ENCODE measurements at regions not wholly inside any gene's neighbourhood (a gene's known extent, or its start where the extent isn't known, plus 50 kb on each side); places are given as distances from the start of the nearest gene placed in this dataset.
"Not testable (repeated sequence)": the region's sequence is repeated elsewhere in the genome, so short reads cannot be mapped to it uniquely, and the experiment has no call there.

- DNase-seq = no peak
Observed at GRCh38 chr3:154973851-154974250, 106.3 kb upstream of the MME start.

DNA sequence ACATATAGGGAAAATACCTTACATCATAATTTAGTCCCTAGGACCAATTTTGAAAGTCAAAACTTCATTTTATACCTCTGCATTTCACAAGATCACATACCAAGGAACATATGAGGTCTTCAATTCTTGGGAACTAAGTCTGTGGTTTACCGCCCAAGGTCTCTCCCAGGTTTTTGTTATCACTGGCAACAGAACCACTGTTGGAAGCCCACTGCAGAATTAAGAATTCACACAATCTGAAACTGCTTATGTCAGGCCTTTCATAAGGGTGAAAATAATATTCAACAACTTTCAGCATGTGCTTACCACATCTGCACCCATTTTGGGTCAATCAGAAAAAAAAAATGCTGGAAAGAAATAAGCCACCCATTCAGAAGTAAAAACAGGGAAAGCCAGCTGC is 107.2 kb upstream of the MME start:
- no peak for DNase-seq

GRCh38 chr3:154971771-154972326 is 108.3 kb upstream of the MME start:
- DNase-seq = no peak

DNA sequence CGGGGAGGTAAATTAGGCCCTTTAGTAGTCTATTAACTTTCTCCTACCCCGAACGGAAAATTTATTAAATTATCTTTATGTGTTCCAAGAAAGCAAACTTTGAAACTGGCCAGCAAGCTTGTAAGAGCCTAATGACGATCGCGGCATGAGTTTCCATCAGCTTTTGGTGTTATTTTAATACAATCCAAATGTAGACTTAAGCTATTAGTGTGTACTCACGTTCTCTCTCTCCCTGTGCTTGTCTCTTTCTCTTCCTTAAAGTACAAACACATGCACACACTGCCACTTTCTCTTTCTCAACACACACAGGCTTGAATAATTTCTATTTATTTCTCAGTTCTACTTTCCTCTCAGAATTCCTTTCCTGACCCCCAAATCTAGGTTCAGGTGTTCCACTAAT is 108.8 kb upstream of the MME start:
- no peak for DNase-seq

DNA sequence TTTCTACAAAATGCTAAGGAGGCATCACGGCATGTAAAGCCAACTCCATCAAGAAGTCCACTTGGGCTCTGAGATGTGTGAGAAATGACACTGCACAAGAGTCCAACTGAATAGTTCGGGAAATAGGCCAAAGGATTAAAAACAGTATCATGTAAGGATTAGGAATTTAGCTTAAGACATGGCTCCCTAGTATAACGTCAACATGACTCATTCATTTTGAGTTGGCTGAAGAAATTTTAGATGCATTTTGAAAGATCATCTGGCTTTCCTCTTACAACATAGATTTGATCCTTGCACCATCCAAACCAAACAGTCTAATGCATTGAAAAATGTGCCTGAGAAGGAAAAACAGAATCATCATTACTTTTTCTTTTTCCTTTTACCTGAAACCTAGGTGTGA is 109.3 kb upstream of the MME start:
- DNase-seq = no peak

GRCh38 chr3:154969366-154969765 is 110.8 kb upstream of the MME start:
- DNase-seq = no peak

DNA sequence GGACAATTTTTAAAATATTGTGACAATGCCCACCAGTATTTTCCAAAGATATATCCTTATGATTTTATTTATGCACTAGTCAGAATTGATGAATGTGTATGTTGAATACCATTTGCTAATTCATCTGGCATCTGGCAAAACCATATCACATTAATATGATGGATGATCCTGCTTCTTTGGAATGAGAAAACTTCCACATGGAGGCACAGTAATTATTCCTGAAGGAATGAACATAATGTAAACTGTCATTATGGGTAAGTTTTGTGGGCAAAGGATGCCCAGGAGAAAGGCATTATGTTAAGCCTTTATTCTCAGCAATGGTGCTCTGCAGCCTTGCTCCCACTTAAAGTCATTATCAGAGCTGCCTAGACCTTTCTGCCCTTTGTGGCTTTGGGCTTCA is 113.0 kb upstream of the MME start:
- no peak for DNase-seq

DNA sequence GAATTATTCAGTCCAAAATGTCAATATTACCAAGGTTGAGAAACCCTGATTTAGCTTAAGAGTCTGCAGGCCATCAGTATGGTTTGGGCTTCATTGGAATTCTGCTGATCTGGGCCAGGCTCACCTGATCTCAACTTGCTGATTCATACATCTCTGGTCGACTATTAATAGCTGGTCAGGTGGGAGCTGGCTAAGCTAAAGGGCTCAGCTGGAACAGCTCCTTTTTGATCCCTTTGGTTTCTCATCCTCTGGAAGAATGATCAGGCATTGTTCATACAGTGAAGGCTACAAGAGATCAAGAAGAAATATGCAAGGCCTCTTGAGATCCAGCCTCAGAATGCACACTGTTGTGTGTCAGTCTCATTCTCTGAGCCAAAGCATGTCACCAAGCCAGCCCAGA is 123.3 kb upstream of the MME start:
- no peak for DNase-seq

GRCh38 chr3:154955907-154956533 is 124.1 kb upstream of the MME start:
- DNase-seq = no peak

DNA sequence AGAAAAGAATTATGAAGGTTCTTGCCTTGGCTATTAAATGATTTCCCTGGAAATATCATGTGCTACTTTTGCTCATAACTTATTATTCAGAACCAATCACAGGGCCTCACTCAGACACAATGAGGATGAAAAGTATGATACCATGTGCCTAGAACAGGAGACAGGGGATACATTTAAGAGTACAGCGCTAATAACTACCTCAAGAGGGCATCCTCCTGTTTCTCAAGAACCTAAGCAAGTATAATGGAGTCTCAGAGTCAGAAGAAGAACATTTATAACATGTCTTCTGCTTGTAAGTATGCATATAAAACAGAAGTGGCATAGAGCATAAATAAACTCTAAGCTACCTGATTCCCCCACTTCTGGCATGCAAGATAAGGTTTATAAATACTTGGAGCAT is 125.4 kb upstream of the MME start:
- no peak for DNase-seq

GRCh38 chr3:154953538-154953937 is 126.6 kb upstream of the MME start:
- no peak for DNase-seq

GRCh38 chr3:154952553-154952952 is 127.6 kb upstream of the MME start:
- DNase-seq = no peak

- no peak for DNase-seq
Observed at GRCh38 chr3:154943981-154944380, 136.1 kb upstream of the MME start.

DNA sequence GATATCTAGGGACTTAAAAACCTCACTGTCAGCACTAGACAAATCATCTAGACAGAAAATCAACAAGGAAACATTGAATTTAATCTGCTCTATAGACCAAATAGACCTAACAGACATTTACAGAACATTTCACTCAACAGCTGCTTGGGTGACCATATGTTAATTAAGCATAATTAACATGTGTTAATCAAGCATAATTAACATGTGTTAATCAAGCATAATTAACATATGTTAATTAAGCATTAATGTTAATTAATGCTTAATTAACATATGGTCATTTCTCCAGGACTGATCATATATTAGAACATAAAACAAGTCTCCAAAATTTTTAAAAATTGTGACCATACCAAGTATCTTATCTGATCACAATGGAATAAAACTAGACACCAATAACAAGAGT is 137.3 kb upstream of the MME start:
- DNase-seq = no peak

- DNase-seq = no peak
Observed at GRCh38 chr3:154936196-154936595, 143.9 kb upstream of the MME start.

DNA sequence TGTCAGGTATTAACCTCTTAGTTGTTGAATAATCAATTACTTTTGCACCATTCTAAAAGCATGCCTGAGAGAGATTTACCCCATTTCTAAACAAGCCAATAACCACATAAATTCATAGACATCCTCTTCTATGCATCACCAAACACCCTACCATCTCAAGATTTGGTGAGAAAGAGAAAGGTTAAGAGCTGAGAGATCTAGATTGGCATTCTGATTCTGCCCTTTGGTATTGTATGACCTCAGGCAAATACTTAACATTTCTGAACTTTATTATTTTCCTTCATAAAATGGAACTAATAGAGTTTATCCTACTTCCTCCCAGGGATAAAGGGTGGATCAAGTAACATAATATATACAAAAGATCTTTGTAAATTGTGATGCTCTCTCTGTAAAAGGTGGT is 146.5 kb upstream of the MME start:
- no peak for DNase-seq

- DNase-seq = no peak
Observed at GRCh38 chr3:154932633-154933032, 147.5 kb upstream of the MME start.

DNA sequence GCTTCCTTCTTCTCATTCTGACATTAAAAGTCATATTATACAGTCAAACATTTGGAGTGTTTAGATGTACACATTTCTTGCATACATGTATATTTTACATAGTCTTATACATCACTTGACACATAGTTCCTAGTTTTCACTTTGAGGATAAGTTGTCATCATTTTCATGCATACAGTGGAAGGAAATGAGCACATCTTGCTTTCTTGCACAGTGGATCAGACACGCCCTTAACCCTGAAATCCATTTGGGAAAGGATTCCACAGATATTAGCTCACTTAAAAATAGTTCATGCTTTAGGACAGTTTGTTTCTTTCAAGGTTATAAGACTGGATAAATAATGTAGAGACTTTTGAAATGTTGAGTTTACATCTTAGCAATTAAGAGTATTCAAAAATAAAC is 148.6 kb upstream of the MME start:
- no peak for DNase-seq

DNA sequence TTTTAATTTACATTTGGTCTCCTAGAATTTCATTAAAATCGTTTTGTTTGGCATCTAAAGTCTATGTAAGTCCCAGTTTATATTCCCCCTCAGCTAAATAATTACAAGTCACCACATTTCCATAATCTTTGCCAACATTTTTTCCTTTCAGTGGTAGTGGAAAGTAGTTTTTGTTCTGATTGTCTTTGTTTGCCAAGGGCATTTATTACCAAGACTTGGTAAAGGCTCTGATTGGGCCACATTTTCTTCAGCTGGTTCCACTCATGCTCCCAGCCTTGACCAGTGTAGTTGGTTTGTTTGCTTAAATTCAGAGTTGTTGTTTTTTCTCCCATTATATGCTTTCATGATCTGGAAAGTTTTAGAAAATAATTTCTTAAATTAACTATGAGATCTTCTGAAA is 153.4 kb upstream of the MME start:
- DNase-seq = no peak

DNA sequence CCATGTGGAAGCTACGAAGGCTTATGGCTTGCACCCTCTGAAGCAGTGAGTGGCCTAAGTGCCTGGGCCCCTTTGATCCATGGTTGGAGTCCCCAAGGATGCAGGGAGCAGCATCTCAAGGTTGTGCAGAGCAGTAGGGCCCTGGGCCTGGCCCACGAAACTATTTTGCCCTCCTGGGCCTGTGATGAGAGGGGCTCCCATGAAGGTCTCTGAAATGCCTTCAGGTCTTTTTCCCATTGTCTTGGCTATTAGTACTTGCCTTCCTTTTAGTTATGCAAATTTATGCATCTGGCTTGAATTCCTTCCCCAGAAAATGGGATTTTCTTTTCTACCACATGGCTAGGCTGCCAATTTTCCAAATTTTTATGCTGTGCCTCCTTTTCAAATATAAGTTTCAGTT is 158.8 kb upstream of the MME start:
- DNase-seq = no peak

GRCh38 chr3:154919226-154919625 is 160.9 kb upstream of the MME start:
- no peak for DNase-seq

DNA sequence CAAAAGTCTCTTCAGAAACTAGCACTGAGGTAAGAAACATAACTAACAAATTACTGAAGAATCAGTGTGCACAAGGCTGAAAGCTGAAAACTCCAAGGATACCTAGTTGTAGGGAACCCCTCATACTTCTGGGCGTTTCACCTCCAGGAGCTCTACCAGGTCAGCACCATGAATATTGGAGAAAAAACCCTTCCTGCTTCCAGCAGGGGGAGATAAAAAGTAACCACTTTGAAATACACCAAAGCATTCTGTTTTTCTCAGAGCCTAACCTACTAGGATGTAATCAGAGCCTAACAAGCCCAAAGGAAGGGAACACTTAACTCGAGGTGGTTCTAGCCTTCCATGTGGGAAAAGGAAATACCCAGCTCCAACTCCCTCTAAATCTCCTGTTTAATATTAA is 175.8 kb upstream of the MME start:
- DNase-seq = no peak

- not testable (repeated sequence) for DNase-seq
Observed at GRCh38 chr3:154902495-154902894, 177.6 kb upstream of the MME start.

DNA sequence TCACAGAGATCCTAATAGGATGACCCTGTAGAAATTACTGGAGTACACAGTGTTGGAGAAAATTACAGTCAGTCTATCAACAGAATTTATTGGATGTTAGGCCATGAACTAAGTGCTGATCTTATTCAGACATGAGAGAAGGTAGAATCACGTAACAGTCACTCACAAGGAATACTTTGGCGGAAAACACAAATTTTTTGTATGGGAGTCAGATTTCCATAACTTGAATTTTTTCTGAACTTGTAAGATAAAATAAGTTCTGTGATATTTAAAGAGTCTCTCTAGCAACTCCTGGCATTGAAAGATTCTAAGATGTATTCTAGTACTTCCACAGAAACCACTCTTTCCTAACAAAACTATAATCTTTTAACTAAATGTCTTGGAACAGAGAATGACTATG is 178.8 kb upstream of the MME start:
- no peak for DNase-seq

DNA sequence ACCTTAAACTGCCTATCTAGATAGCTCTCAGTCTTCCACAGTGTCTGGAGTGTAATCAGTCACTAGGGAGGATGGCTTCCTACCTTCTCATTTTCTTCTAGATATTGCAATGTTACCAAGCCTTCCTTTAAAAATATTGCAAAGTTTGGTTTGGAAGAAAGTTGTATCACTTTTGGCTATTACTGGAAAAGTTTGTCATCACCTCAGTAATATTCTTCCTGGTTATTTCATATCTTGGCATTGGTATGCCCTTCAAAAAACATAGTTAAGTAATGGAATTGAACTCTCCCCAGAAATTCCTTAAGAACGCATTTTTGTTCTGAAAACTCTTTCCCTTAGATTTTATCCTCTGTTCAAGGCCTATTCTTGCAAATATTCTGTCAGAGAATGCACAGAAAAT is 179.3 kb upstream of the MME start:
- no peak for DNase-seq

DNA sequence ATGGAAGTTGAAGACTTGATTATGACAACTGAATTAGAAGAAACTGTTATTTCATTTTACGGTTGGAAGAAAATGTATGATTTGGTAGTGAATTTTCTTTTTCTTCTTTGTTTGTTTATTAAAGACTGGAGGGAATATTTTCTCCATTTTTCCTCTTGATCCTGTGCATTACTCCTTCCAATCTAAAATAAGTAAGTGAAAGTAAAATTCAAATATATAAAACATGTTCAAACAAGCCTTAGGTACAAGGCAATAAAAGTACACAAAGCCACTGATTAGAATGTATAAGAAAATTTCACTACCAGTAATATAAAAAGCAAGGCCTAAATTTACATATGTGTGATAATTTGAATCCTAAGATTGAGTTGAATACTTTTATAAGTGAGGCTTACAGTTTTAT is 181.2 kb upstream of the MME start:
- DNase-seq = no peak
